Effector memory CD4-positive, alpha-beta T cell (primary cell): ENCODE measurements at regions not wholly inside any gene's neighbourhood (a gene's known extent, or its start where the extent isn't known, plus 50 kb on each side); places are given as distances from the start of the nearest gene placed in this dataset.
"Not testable (repeated sequence)": the region's sequence is repeated elsewhere in the genome, so short reads cannot be mapped to it uniquely, and the experiment has no call there.

Source experiments
- DNase-seq, 3 donors: peaks; one replicate each; pipeline ENCODE4 v3.0.0-alpha.2; 2020
- H3K27ac ChIP-seq: 2 replicates; pipeline ENCODE4 v1.7.0; 2013; ENCODE audit warnings: mild to moderate bottlenecking, low read length, moderate library complexity; ENCODE audit not compliant: insufficient read depth, poor library complexity, severe bottlenecking
- H3K27me3 ChIP-seq: replicated peaks from 2 replicates; pipeline ENCODE4 v1.7.0; 2013; ENCODE audit warnings: mild to moderate bottlenecking, low read length; ENCODE audit not compliant: insufficient read depth, control insufficient read depth, poor library complexity, severe bottlenecking
- H3K36me3 ChIP-seq: 2 replicates; pipeline ENCODE4 v1.7.0; 2013; ENCODE audit warnings: mild to moderate bottlenecking, low read length, moderate library complexity; ENCODE audit not compliant: control insufficient read depth, insufficient read depth
- H3K4me1 ChIP-seq: 2 replicates; pipeline ENCODE4 v1.7.0; 2013; ENCODE audit warnings: low read length, mild to moderate bottlenecking; ENCODE audit not compliant: control insufficient read depth, insufficient read depth, poor library complexity, severe bottlenecking
- H3K4me3 ChIP-seq: 2 replicates; pipeline ENCODE4 v1.7.0; 2013; ENCODE audit warnings: low read length, low read depth, mild to moderate bottlenecking; ENCODE audit not compliant: insufficient read depth, poor library complexity, severe bottlenecking
- H3K9me3 ChIP-seq: 2 replicates; pipeline ENCODE4 v1.7.0; 2013; ENCODE audit warnings: mild to moderate bottlenecking, low read length, moderate library complexity; ENCODE audit not compliant: control insufficient read depth

- Histone ChIP-seq H3K9me3 (no peaks in the 10 kb centered on the region), H3K27ac (no peak overlapping the region), H3K4me3 (no peak overlapping the region), H3K36me3 (no peaks in the 10 kb centered on the region), H3K27me3 (no peaks in the 10 kb centered on the region), H3K4me1 (no peaks in the 10 kb centered on the region)
- no peak for DNase-seq
Measured at GRCh38 chr5:126269511-126269910, 153.7 kb upstream of the GRAMD2B start.

GRCh38 chr5:126271141-126271540 lies 152.1 kb upstream of the GRAMD2B start:
- Histone ChIP-seq H3K27ac (no peak overlapping the region), H3K9me3 (no peaks in the 10 kb centered on the region), H3K4me1 (no peaks in the 10 kb centered on the region), H3K27me3 (no peaks in the 10 kb centered on the region), H3K4me3 (no peak overlapping the region), H3K36me3 (no peaks in the 10 kb centered on the region)
- DNase-seq: no peak

- no peaks in the 10 kb centered on the region for H3K27me3 ChIP-seq
- no peak overlapping the region for H3K27ac ChIP-seq
- no peak for DNase-seq
- H3K36me3 ChIP-seq: no peaks in the 10 kb centered on the region
- H3K4me3 ChIP-seq: no peak overlapping the region
- no peaks in the 10 kb centered on the region for H3K4me1 ChIP-seq
- no peaks in the 10 kb centered on the region for H3K9me3 ChIP-seq
Measured at GRCh38 chr5:126274076-126274762, 149.0 kb upstream of the GRAMD2B start.

GRCh38 chr5:126274763-126275125 lies 148.5 kb upstream of the GRAMD2B start:
- H3K36me3 ChIP-seq: no peaks in the 10 kb centered on the region
- no peaks in the 10 kb centered on the region for H3K27me3 ChIP-seq
- H3K9me3 ChIP-seq: no peaks in the 10 kb centered on the region
- H3K4me1 ChIP-seq: no peaks in the 10 kb centered on the region
- H3K27ac ChIP-seq: no peak overlapping the region
- DNase-seq: no peak
- no peak overlapping the region for H3K4me3 ChIP-seq

- H3K27ac ChIP-seq: no peak overlapping the region
- no peak for DNase-seq
- H3K36me3 ChIP-seq: no peaks in the 10 kb centered on the region
- no peaks in the 10 kb centered on the region for H3K27me3 ChIP-seq
- H3K4me3 ChIP-seq: no peak overlapping the region
- H3K4me1 ChIP-seq: no peaks in the 10 kb centered on the region
- no peaks in the 10 kb centered on the region for H3K9me3 ChIP-seq
Measured at GRCh38 chr5:126277762-126278161, 145.4 kb upstream of the GRAMD2B start.

GRCh38 chr5:126280343-126280742 lies 142.9 kb upstream of the GRAMD2B start:
- Histone ChIP-seq H3K4me1 (no peaks in the 10 kb centered on the region), H3K27ac (no peak overlapping the region), H3K27me3 (no peaks in the 10 kb centered on the region), H3K36me3 (no peaks in the 10 kb centered on the region), H3K9me3 (no peaks in the 10 kb centered on the region), H3K4me3 (no peak overlapping the region)
- DNase-seq: no peak

GRCh38 chr5:126280846-126281245 lies 142.4 kb upstream of the GRAMD2B start:
- no peak overlapping the region for H3K4me3 ChIP-seq
- H3K27me3 ChIP-seq: no peaks in the 10 kb centered on the region
- no peaks in the 10 kb centered on the region for H3K36me3 ChIP-seq
- no peak overlapping the region for H3K27ac ChIP-seq
- DNase-seq: no peak
- H3K4me1 ChIP-seq: no peaks in the 10 kb centered on the region
- no peaks in the 10 kb centered on the region for H3K9me3 ChIP-seq

GRCh38 chr5:126284977-126285696 lies 138.1 kb upstream of the GRAMD2B start:
- Histone ChIP-seq H3K9me3 (no peaks in the 10 kb centered on the region), H3K36me3 (no peaks in the 10 kb centered on the region)
- DNase-seq: no peak

GRCh38 chr5:126296121-126296520 lies 127.1 kb upstream of the GRAMD2B start:
- not testable (repeated sequence) for H3K36me3 ChIP-seq, H3K4me1 ChIP-seq, H3K4me3 ChIP-seq, H3K9me3 ChIP-seq, H3K27ac ChIP-seq, DNase-seq, H3K27me3 ChIP-seq

More at GRCh38 chr5:126284977-126285696, 138.1 kb upstream of the GRAMD2B start:
- no peak overlapping the region for H3K27ac ChIP-seq
- no peaks in the 10 kb centered on the region for H3K4me1 ChIP-seq
- H3K4me3 ChIP-seq: no peak overlapping the region
- no peaks in the 10 kb centered on the region for H3K27me3 ChIP-seq

GRCh38 chr5:126300293-126300692 lies 122.9 kb upstream of the GRAMD2B start:
- no peaks in the 10 kb centered on the region for H3K9me3 ChIP-seq
- no peaks in the 10 kb centered on the region for H3K27me3 ChIP-seq
- no peaks in the 10 kb centered on the region for H3K4me1 ChIP-seq
- H3K36me3 ChIP-seq: no peaks in the 10 kb centered on the region
- DNase-seq: no peak
- H3K4me3 ChIP-seq: no peak overlapping the region
- no peak overlapping the region for H3K27ac ChIP-seq
